A204.1 (cell line): ENCODE measurements at regions not wholly inside any gene's neighbourhood (a gene's known extent, or its start where the extent isn't known, plus 50 kb on each side); places are given as distances from the start of the nearest gene placed in this dataset.

ENCODE experiments used
- FAIRE-seq: peaks from 2 replicates; lab custom pipeline; 2012; peaks lifted over from hg19 to GRCh38; lab: Jason Lieb, UNC

GRCh38 chr2:147709655-147710054 is 135.2 kb upstream of the ACVR2A start:
- FAIRE-seq, result no peak

DNA sequence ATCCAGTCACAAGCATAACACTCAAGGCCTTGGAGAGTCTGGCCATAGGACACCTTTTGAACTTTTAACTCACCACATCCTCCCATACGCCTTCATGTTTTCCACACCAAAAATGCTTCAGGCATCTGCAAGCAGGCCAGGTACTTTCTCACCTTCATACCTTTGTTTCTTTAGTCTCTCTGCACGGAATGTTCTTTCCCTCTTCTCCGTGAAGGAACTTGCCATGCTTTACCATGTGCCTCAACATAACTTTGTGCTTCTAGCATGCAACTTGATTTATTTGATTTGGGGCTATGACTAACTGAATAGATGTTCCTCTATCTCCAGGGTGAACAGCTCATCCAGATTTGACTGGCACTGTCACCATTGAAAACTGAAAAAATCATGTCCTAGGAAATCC is 141.7 kb upstream of the ACVR2A start:
- FAIRE-seq, result no peak

DNA sequence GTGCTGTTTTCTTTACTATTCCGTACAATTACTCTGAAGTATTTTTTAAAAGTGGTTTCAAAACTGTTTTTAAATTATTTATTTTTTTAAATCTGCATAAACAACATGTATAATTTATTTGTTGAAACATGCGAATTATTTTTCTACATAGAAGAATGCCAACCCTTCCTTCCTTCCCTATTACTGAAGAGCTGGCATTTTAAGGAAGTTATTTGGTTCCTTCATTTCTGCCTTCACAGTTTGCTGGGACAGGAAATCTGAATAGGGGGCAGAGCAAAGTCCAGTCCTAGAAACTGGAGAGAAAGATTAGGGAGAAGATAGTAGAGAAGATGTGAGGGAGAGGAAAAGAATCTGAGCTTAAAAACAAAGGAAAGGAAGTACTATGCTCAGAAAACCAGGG is 146.7 kb upstream of the ACVR2A start:
- no peak for FAIRE-seq

DNA sequence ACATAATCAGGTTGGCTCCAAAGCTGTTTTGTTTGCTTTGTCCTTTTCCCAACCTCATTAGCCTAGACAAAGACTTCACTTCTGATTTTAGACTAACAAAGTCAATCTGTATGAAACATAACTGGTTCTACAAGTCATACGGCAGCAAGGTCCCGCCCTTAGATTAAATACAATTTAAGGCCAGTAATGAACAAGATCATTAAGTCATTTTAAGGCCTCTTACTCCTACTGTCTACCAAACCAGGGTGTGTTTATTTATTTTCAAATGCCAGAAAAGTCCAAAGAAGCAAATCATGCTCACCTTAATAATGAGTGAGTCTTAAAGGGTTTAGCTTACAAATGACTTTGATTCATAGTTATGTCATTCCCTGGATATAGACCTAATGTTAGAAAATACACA is 148.4 kb upstream of the ACVR2A start:
- FAIRE-seq, result no peak

GRCh38 chr2:147689220-147689909 is 155.5 kb upstream of the ACVR2A start:
- FAIRE-seq, result no peak

GRCh38 chr2:147688242-147688641 is 156.6 kb upstream of the ACVR2A start:
- FAIRE-seq, result no peak

DNA sequence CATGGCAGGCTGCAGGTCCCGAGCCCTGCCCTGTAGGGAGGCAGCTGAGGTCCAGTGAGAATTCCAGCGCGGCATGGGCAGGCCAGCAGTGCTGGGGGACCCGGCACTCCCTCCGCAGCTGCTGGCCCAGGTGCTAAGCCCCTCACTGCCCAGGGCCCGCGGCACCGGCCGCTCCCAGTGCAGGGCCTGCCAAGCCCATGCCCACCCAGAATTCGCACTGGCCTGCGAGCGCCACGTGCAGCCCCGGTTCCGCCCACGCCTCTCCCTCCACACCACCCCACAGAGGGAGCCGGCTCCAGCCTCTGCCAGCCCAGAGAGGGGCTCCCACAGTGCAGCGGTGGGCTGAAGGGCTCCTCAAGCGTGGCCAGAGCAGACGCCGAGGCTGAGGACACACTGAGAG is 158.5 kb upstream of the ACVR2A start:
- no peak for FAIRE-seq

DNA sequence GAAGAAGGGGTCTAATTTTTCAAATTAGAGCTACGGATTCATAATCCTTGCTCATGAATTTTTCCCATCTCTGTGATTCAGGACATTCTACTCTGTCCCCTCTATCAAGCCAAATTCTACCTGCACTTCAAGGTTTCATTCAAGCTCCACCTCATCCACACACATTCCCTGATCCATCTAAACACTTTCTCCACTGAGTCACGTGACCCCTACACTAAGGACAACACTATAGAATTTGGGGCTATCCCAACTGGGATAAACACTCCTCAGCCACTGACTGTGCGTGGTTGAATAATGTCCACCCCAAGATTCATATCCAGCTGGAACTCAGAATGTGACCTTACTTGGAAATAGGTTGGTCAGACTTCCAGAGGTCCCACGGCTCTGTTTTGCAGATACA is 159.9 kb upstream of the ACVR2A start:
- FAIRE-seq, result no peak

DNA sequence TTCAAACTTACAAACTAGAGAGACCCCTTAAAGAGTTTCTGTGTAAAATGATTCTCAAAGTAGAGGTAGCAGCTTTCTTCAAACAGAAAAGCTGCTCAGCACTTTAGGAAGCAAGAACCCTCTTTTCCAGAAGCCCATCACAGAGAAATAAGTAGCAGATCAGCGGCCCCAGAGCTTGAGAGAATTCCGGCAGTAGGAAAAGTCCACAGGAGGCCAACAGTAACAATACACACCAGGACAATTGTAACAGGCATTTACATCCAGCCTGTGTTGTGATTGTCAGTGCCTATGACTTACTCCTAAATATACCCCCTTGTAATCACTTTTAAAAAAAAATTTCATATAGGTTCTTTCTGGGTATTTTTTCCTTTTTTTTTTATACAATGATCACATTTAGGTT is 161.4 kb upstream of the ACVR2A start:
- no peak for FAIRE-seq

DNA sequence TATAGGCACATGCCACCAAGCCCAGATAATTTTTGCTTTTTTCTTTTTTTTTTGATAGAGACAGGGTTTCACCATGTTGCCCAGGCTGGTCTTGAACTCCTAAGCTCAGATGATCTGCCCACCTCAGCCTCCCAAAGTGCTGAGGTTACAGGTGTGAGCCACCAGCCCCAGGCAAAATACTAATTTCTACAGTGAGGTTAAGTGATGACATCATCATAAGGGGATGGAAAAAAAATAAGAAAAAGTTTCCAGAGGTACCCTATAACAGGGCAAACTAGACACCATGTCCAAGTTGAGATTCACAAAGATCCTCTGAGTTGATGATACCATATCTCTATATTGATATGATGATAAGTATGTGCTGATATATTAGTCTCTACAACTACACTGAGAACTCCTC is 163.7 kb upstream of the ACVR2A start:
- no peak for FAIRE-seq

GRCh38 chr2:147679955-147680531 is 164.8 kb upstream of the ACVR2A start:
- FAIRE-seq, result no peak

GRCh38 chr2:147679191-147679954 is 165.5 kb upstream of the ACVR2A start:
- FAIRE-seq, result no peak

- no peak for FAIRE-seq
These were observed 179.7 kb upstream of the ACVR2A start for GRCh38 chr2:147665105-147665504.

GRCh38 chr2:147663962-147664361 is 180.9 kb upstream of the ACVR2A start:
- no peak for FAIRE-seq

DNA sequence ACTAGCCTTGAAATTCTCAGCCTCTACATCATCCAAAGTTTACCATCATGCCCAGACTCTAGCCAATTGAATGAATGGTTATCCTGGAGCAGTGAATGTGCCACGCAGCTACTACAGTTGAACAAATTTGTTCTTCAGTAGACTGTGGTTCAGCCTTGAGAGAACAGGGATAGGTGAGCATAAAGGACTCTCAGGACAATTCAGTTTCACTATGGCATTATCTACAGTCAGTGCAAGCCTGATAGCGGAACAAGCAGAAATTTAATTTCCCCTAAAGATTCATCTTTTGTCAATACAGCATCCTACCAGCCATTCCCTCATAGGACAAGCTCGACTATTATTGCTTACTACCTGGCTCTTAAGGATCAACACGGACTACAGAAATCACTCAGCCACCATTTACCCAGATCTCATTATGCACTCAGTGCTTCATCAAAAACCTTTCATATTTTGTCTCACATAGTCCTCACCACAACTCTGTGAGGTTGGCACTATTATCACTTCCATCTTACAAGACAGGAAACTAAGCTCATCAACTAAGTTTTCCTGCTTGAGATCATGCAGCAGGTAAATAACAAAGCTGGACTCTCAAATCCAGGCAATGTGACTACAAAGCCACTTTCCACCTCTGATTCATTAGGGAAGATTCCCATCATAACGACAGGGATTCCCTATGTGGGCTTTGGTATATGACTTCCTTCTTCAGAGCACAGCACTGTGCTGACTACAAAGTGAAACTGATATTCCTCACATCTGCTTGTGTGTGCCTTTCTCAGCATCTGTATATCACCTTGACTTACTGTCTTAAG is 181.5 kb upstream of the ACVR2A start:
- no peak for FAIRE-seq

- FAIRE-seq, result no peak
These were observed 182.6 kb upstream of the ACVR2A start for GRCh38 chr2:147662221-147662620.

- FAIRE-seq, result no peak
These were observed 184.1 kb upstream of the ACVR2A start for GRCh38 chr2:147660680-147661079.

- FAIRE-seq, result no peak
These were observed 185.8 kb upstream of the ACVR2A start for GRCh38 chr2:147659051-147659450.

DNA sequence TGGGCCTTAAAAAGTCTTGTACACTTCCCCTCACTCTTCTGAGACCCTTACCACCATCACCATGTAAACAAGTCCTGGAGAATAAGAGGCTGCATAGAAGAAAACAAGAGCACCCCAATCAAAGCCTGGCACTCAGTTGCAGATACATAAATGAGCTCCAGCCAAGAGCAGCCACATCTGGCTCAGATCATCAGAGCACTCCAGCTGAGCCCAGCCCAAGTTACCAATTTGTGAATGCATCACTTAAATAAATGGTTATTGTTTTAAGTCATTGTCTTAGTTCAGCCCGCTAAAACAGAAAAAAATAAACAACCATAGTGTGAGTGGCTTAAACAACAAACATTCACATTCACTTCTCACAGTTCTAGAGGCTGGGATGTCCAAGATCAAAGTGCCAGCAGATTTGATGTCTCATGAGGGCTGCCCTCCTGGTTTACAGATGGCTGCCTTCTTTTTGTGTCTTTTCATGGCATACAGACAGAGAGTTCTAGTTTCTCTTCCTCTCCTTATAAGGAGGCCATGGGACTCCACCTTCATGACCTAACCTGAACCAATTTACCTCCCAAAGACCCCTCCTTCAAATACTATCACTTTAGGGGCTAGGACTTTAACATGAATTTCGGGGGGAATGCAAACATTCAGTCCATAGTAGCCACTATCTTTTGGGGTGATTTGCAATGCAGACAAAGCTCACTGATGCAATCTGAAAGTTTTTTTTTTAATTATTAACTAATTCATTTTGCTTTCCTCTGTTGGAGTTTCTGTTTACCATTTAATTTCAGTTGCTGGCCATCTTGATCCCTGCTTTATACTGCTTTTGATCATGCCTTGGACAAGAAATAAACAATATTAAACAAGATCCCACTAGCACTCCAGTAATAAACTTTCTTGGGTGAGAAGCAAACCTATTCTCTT is 187.5 kb upstream of the ACVR2A start:
- FAIRE-seq, result no peak

DNA sequence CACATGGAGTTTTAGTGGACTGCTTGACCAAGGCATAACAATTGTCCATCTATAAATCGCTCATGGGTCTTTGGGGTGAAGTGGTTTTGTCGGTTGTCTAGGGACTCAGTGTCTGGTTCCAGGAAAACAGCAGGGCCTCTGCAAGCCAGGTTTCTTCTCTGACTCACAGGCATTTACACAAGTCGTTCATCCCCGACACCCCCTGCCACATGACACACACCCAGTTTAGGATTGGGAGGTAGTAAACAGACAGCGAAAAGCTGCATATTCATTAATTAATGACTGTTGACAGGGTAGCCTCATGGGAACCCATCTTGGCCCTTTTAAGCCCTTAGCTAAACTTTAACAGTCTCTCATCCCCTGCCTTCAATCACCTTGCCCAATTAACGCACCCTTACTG is 194.8 kb upstream of the ACVR2A start:
- FAIRE-seq, result no peak

DNA sequence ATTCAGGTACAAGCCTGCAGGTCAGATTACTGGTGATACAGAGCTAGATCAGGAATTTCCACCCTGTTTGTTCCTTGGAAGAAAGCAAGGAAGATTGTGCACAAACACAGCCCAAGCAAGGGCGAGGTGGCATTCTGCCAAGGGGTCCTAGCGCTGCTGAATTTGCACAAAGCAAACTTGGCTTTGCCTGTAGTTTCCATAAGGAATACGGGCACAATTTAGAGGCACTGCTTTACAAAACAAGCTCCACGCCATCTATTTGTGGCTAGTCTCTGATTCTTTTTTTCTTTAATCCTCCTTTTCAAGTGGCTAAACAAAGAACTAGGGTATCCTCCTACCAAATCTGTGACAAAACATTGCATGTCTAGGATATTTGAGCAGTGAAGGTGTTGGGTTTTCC is 195.5 kb upstream of the ACVR2A start:
- no peak for FAIRE-seq

DNA sequence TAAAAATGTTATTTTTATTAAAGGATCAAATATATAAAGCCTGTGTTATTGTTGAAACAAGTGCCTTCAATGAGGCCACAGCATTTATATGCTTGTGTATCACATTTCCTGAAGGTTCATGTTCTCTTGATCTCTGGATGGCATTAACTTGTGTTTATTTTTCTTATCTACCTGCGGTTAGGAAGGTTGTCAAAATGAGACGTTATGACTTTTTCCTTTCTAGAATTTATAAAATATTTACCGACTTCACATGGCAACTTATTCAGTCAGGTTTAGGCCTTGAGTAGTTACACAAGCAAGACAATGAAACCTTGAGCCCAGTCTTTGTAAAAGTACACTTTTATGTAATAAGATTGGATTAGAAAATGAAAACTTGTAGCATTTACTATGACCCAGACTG is 196.4 kb upstream of the ACVR2A start:
- no peak for FAIRE-seq
